K562 (cell line): ENCODE measurements at regions not wholly inside any gene's neighbourhood (a gene's known extent, or its start where the extent isn't known, plus 50 kb on each side); places are given as distances from the start of the nearest gene placed in this dataset.

Experiments
- RAD21 ChIP-seq, 2 experiments: fragments of 250-450 bp in 1 of 2; fragments of 450-650 bp in 1 of 2; sonication (Bioruptor Pico) in 1 of 2; formaldehyde crosslinking in 1 of 2; IDR thresholded peaks in 1 of 2; conservative IDR thresholded peaks in 1 of 2; 2 replicates each; pipeline versions ENCODE4 v1.4.0 to v1.8.0; 2020 to 2022; ENCODE audit warnings: mild to moderate bottlenecking in 2 of 2, moderate library complexity in 1 of 2
- SMC3 ChIP-seq: conservative IDR thresholded peaks from 2 replicates; pipeline ENCODE4 v1.6.1; 2011; ENCODE audit warnings: low read depth, low read length, improper control_type of control experiment; ENCODE audit not compliant: insufficient read depth
- TF ChIP-seq, protein P1 (sequence below): sonication (generic); formaldehyde crosslinking; IDR thresholded peaks from 2 replicates; pipeline ENCODE4 v1.8.0; 2022; ENCODE audit warnings: mild to moderate bottlenecking, missing genetic modification reagents, borderline replicate concordance
- TF ChIP-seq, protein P2 (sequence below), 2 experiments: fragments of 450-650 bp in 1 of 2; sonication (generic) in 1 of 2; formaldehyde crosslinking in 1 of 2; IDR thresholded peaks in 1 of 2; conservative IDR thresholded peaks in 1 of 2; 2 replicates each; pipeline versions ENCODE4 v1.6.1 to v1.8.1; 2016 to 2023; ENCODE audit warnings: mild to moderate bottlenecking in 2 of 2, moderate library complexity in 2 of 2, inconsistent platforms in 1 of 2, missing genetic modification reagents in 1 of 2

DNA sequence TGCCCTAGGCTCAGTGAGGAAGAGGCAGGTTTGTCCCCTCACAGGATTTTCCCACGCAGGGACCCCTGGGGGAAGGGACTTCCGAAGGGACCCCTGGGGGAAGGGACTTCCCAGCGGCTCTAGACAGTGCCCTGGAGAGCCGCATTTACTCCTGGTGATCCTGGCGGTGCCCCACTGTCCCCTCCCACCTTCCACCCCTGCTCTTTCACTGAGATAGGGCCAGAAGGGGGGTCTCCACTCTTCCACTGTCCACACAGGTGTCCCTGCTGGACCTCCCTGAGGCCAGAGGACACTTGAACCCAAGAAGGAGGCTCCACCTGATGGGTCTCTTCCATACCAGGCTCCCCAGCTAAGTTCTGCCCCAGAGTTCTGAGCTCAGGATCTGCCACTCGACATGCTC is 1333.9 kb downstream of the BRD1 start:
- TF ChIP-seq, protein P1, sequence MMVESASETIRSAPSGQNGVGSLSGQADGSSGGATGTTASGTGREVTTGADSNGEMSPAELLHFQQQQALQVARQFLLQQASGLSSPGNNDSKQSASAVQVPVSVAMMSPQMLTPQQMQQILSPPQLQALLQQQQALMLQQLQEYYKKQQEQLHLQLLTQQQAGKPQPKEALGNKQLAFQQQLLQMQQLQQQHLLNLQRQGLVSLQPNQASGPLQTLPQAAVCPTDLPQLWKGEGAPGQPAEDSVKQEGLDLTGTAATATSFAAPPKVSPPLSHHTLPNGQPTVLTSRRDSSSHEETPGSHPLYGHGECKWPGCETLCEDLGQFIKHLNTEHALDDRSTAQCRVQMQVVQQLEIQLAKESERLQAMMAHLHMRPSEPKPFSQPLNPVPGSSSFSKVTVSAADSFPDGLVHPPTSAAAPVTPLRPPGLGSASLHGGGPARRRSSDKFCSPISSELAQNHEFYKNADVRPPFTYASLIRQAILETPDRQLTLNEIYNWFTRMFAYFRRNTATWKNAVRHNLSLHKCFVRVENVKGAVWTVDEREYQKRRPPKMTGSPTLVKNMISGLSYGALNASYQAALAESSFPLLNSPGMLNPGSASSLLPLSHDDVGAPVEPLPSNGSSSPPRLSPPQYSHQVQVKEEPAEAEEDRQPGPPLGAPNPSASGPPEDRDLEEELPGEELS (CRISPR knock-in tag) = no peak
- TF ChIP-seq, protein P2, sequence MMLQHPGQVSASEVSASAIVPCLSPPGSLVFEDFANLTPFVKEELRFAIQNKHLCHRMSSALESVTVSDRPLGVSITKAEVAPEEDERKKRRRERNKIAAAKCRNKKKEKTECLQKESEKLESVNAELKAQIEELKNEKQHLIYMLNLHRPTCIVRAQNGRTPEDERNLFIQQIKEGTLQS (IDR thresholded peaks at IDR 0.05) = no peak
- TF ChIP-seq, protein P2 (CRISPR knock-in tag; conservative IDR thresholded peaks at IDR 0.05) = no peak
- TF ChIP-seq SMC3 (no peak), RAD21 (CRISPR knock-in tag; conservative IDR thresholded peaks at IDR 0.05 in 1 of 2, IDR thresholded peaks at IDR 0.05 in 1 of 2) (no peak)
